Colon (tissue), 2 donors: ENCODE measurements at regions not wholly inside any gene's neighbourhood (a gene's known extent, or its start where the extent isn't known, plus 50 kb on each side); places are given as distances from the start of the nearest gene placed in this dataset.

Source experiments
- FAIRE-seq: peaks from 2 replicates; lab custom pipeline; 2012; peaks lifted over from hg19 to GRCh38; lab: Jason Lieb, UNC
- donor health status: control.
- donor health status: control.

GRCh38 chr17:34099859-34100515 lies 155.1 kb upstream of the CCL2 start:
- no peak for FAIRE-seq

- no peak for FAIRE-seq
These were observed 148.1 kb upstream of the CCL2 start for GRCh38 chr17:34107019-34107418.

- no peak for FAIRE-seq
These were observed 144.8 kb upstream of the CCL2 start for GRCh38 chr17:34110315-34110714.

GRCh38 chr17:34113089-34113488 lies 142.0 kb upstream of the CCL2 start:
- FAIRE-seq: no peak

GRCh38 chr17:34114174-34114573 lies 140.9 kb upstream of the CCL2 start:
- no peak for FAIRE-seq

GRCh38 chr17:34116306-34116705 lies 138.8 kb upstream of the CCL2 start:
- no peak for FAIRE-seq

GRCh38 chr17:34117332-34117731 lies 137.8 kb upstream of the CCL2 start:
- FAIRE-seq: no peak

GRCh38 chr17:34117811-34118210 lies 137.3 kb upstream of the CCL2 start:
- FAIRE-seq: no peak

- no peak for FAIRE-seq
These were observed 136.5 kb upstream of the CCL2 start for GRCh38 chr17:34118564-34118963.

GRCh38 chr17:34121311-34121710 lies 133.8 kb upstream of the CCL2 start:
- no peak for FAIRE-seq

GRCh38 chr17:34122515-34122914 lies 132.6 kb upstream of the CCL2 start:
- FAIRE-seq: no peak

GRCh38 chr17:34125010-34125409 lies 130.1 kb upstream of the CCL2 start:
- no peak for FAIRE-seq

GRCh38 chr17:34125921-34126320 lies 129.2 kb upstream of the CCL2 start:
- FAIRE-seq: no peak

GRCh38 chr17:34126496-34126895 lies 128.6 kb upstream of the CCL2 start:
- no peak for FAIRE-seq

- FAIRE-seq: no peak
These were observed 128.1 kb upstream of the CCL2 start for GRCh38 chr17:34126965-34127364.

- no peak for FAIRE-seq
These were observed 124.5 kb upstream of the CCL2 start for GRCh38 chr17:34130544-34130943.

- no peak for FAIRE-seq
These were observed 123.7 kb upstream of the CCL2 start for GRCh38 chr17:34131386-34131785.

- FAIRE-seq: no peak
These were observed 121.7 kb upstream of the CCL2 start for GRCh38 chr17:34133350-34133749.

GRCh38 chr17:34135841-34136240 lies 119.2 kb upstream of the CCL2 start:
- no peak for FAIRE-seq

- no peak for FAIRE-seq
These were observed 115.1 kb upstream of the CCL2 start for GRCh38 chr17:34140006-34140405.

- FAIRE-seq: no peak
These were observed 113.5 kb upstream of the CCL2 start for GRCh38 chr17:34141590-34141989.

- no peak for FAIRE-seq
These were observed 111.7 kb upstream of the CCL2 start for GRCh38 chr17:34143430-34143829.

GRCh38 chr17:34146440-34147043 lies 108.5 kb upstream of the CCL2 start:
- FAIRE-seq: no peak

- FAIRE-seq: no peak
These were observed 104.0 kb upstream of the CCL2 start for GRCh38 chr17:34151102-34151501.
